Gastrocnemius medialis (tissue), 4 donors: ENCODE measurements at regions not wholly inside any gene's neighbourhood (a gene's known extent, or its start where the extent isn't known, plus 50 kb on each side); places are given as distances from the start of the nearest gene placed in this dataset.

ENCODE experiments used
- POLR2A ChIP-seq, 2 donors: fragments of 450-650 bp; IDR thresholded peaks; one replicate each; pipeline ENCODE4 v1.6.1; 2017; ENCODE audit warnings: antibody characterized with exemption in 2 of 2, mild to moderate bottlenecking in 2 of 2, moderate library complexity in 2 of 2
- TF ChIP-seq, protein P1 (sequence below), 5 experiments: fragments of 450-650 bp in 3 of 5; fragments of 200-600 bp in 2 of 5; sonication (generic) in 2 of 5; IDR thresholded peaks in 4 of 5; conservative IDR thresholded peaks in 1 of 5; 1 replicate in 4 of 5; 2 replicates in 1 of 5; pipeline ENCODE4 v1.5.1; 2016 to 2019; ENCODE audit warnings: antibody characterized with exemption in 5 of 5, mild to moderate bottlenecking in 3 of 5, moderate library complexity in 3 of 5

DNA sequence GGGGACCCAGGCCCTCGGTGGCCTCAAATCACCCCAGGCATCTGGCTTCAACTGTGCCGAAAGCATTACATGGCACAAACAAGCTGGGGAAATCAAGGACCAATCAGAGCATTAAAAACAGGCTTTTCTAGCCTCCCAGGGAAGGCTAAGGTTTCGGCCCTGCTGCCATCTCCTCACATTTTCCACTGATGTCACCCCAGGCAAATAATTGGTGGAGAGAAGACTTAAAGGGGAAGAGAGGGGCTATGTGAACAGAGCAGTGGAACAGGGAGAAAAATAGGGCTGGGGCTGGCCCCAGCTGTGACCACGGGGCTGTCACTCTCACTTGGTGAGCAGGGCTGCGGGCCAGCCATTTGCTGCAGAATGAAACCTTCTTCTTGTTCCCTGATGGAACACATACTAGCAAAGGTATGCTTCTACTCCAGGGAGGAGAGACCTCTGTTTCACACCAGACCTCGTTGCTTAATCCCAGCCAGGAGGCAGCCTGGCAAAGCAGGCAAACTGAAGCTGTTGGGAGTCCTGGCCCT lies 581.3 kb downstream of the SOX6 start:
- TF ChIP-seq, protein P1, sequence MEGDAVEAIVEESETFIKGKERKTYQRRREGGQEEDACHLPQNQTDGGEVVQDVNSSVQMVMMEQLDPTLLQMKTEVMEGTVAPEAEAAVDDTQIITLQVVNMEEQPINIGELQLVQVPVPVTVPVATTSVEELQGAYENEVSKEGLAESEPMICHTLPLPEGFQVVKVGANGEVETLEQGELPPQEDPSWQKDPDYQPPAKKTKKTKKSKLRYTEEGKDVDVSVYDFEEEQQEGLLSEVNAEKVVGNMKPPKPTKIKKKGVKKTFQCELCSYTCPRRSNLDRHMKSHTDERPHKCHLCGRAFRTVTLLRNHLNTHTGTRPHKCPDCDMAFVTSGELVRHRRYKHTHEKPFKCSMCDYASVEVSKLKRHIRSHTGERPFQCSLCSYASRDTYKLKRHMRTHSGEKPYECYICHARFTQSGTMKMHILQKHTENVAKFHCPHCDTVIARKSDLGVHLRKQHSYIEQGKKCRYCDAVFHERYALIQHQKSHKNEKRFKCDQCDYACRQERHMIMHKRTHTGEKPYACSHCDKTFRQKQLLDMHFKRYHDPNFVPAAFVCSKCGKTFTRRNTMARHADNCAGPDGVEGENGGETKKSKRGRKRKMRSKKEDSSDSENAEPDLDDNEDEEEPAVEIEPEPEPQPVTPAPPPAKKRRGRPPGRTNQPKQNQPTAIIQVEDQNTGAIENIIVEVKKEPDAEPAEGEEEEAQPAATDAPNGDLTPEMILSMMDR (IDR thresholded peaks at IDR 0.05 in 4 of 5, conservative IDR thresholded peaks at IDR 0.05 in 1 of 5) = no peak
- TF ChIP-seq POLR2A (IDR thresholded peaks at IDR 0.05) = no peak
